GM12865 (cell line): ENCODE measurements at regions not wholly inside any gene's neighbourhood (a gene's known extent, or its start where the extent isn't known, plus 50 kb on each side); places are given as distances from the start of the nearest gene placed in this dataset.
"Not testable (repeated sequence)": the region's sequence is repeated elsewhere in the genome, so short reads cannot be mapped to it uniquely, and the experiment has no call there.

Experiments used
- DNase-seq: peaks from one replicate; pipeline ENCODE4 v3.0.0; 2010; ENCODE audit warnings: low read depth
- H3K4me3 ChIP-seq: 2 replicates; pipeline ENCODE4 v1.5.1; 2011; ENCODE audit warnings: mild to moderate bottlenecking, low read depth, low read length, control low read depth
- CTCF ChIP-seq: IDR thresholded peaks from 2 replicates; pipeline ENCODE4 v1.5.1; 2011; ENCODE audit warnings: low read length, control low read depth, low read depth, inconsistent platforms; ENCODE audit not compliant: insufficient read depth; ENCODE audit errors: missing control alignments

GRCh38 chr2:67095121-67095520 lies 302.0 kb upstream of the ETAA1 start:
- DNase-seq = no peak
- H3K4me3 ChIP-seq = no peak overlapping the region
- no peak for TF ChIP-seq CTCF

- no peak for TF ChIP-seq CTCF
- no peak for DNase-seq
- H3K4me3 ChIP-seq = no peak overlapping the region
These were observed 300.2 kb upstream of the ETAA1 start for GRCh38 chr2:67096886-67097285.

GRCh38 chr2:67103157-67103556 lies 294.0 kb upstream of the ETAA1 start:
- TF ChIP-seq CTCF = no peak
- H3K4me3 ChIP-seq = no peak overlapping the region
- no peak for DNase-seq

GRCh38 chr2:67108231-67108630 lies 288.9 kb upstream of the ETAA1 start:
- H3K4me3 ChIP-seq = no peak overlapping the region
- no peak for TF ChIP-seq CTCF
- no peak for DNase-seq

GRCh38 chr2:67124531-67124930 lies 272.6 kb upstream of the ETAA1 start:
- H3K4me3 ChIP-seq = no peak overlapping the region
- TF ChIP-seq CTCF = no peak
- no peak for DNase-seq

- no peak overlapping the region for H3K4me3 ChIP-seq
- DNase-seq = no peak
- no peak for TF ChIP-seq CTCF
These were observed 266.4 kb upstream of the ETAA1 start for GRCh38 chr2:67130531-67131256.

GRCh38 chr2:67131257-67131609 lies 265.9 kb upstream of the ETAA1 start:
- DNase-seq = no peak
- H3K4me3 ChIP-seq = no peak overlapping the region
- TF ChIP-seq CTCF = no peak

- H3K4me3 ChIP-seq, DNase-seq: not testable (repeated sequence)
These were observed 264.6 kb upstream of the ETAA1 start for GRCh38 chr2:67132441-67132940.
